HepG2 (cell line): ENCODE measurements at regions not wholly inside any gene's neighbourhood (a gene's known extent, or its start where the extent isn't known, plus 50 kb on each side); places are given as distances from the start of the nearest gene placed in this dataset.

Experiments
- ATAC-seq: fragments of 200-7000 bp; cut with Tn5 transposase; 3 replicates; pipeline ENCODE4 v1.9.1; 2020; ENCODE audit warnings: mild to moderate bottlenecking, moderate library complexity
- BruUV-seq: library from RNA; stranded (reverse); fragments of 400-500 nt; replicated peaks from 2 replicates; lab custom pipeline; 2021; lab: Mats Ljungman, UMichigan
- CTCF ChIA-PET: fragments of 300-600 bp; formaldehyde crosslinking; extraction: SDS; loops from one replicate; lab custom pipeline; 2021; ENCODE audit warnings: low total read pairs, inconsistent platforms, low intra/inter-chr PET ratio; lab: Yijun Ruan, JAX
- POLR2A ChIA-PET: fragments of 350-600 bp; sonication (Branson Sonifier 250); formaldehyde crosslinking; loops from one replicate; lab custom pipeline; 2020; ENCODE audit warnings: antibody characterized with exemption, inconsistent platforms; lab: Yijun Ruan, JAX
- DNase-seq: peaks from one replicate; pipeline ENCODE4 v3.0.0-alpha.2; 2015; ENCODE audit warnings: low spot score
- FAIRE-seq: peaks from 3 replicates; lab custom pipeline; 2011; peaks lifted over from hg19 to GRCh38; lab: Jason Lieb, UNC
- H2AFZ ChIP-seq: one replicate; pipeline ENCODE4 v1.6.1; 2011; ENCODE audit warnings: low read length, inconsistent platforms
- H3K27ac ChIP-seq: fragments of 300-600 bp; 3 replicates; pipeline ENCODE4 v1.8.0; 2011; ENCODE audit warnings: mixed run types, mild to moderate bottlenecking, mixed read lengths, low read length, inconsistent platforms; ENCODE audit not compliant: insufficient read depth; ENCODE audit errors: extremely low read length
- H3K27me3 ChIP-seq, 2 experiments: fragments of 200-600 bp in 1 of 2; 2 replicates in 1 of 2; 3 replicates in 1 of 2; pipeline versions ENCODE4 v1.6.0 to v1.8.0; 2011; ENCODE audit warnings: low read length in 2 of 2, mild to moderate bottlenecking in 2 of 2, moderate library complexity in 2 of 2, inconsistent platforms in 1 of 2; ENCODE audit not compliant: insufficient read depth in 2 of 2, control insufficient read depth in 1 of 2
- H3K36me3 ChIP-seq, 2 experiments: fragments of 200-600 bp in 1 of 2; replicated peaks in 1 of 2; 2 replicates in 1 of 2; 3 replicates in 1 of 2; pipeline versions ENCODE4 v1.5.1 to v1.8.0; 2011; ENCODE audit warnings: low read length in 2 of 2, inconsistent platforms in 1 of 2; ENCODE audit not compliant: insufficient read depth in 2 of 2, control insufficient read depth in 1 of 2
- H3K4me1 ChIP-seq: 2 replicates; pipeline ENCODE4 v1.5.1; 2012; ENCODE audit warnings: low read length, inconsistent platforms; ENCODE audit not compliant: insufficient read depth
- H3K4me2 ChIP-seq: 2 replicates; pipeline ENCODE4 v1.6.0; 2011; ENCODE audit warnings: low read depth, low read length, inconsistent platforms
- H3K4me3 ChIP-seq, 3 experiments: fragments of 200-600 bp in 1 of 3; sonication (generic), shearing (Covaris generic) in 1 of 3; replicated peaks in 1 of 3; 2 replicates each; pipeline ENCODE4 v1.5.1; 2011 to 2016; ENCODE audit warnings: low read length in 3 of 3, inconsistent platforms in 2 of 3, low read depth in 2 of 3, mild to moderate bottlenecking in 2 of 3, control low read depth in 1 of 3, mixed read lengths in 1 of 3; ENCODE audit not compliant: insufficient read depth in 1 of 3
- H3K79me2 ChIP-seq: one replicate; pipeline ENCODE4 v1.6.1; 2011; ENCODE audit warnings: low read length, inconsistent platforms; ENCODE audit not compliant: insufficient read depth
- H3K9ac ChIP-seq: 2 replicates; pipeline ENCODE4 v1.6.0; 2011; ENCODE audit warnings: mild to moderate bottlenecking, low read depth, low read length, inconsistent platforms; ENCODE audit not compliant: insufficient read depth
- H3K9me3 ChIP-seq: 2 replicates; pipeline ENCODE4 v1.5.1; 2012; ENCODE audit warnings: mild to moderate bottlenecking, low read length
- H4K20me1 ChIP-seq: 2 replicates; pipeline ENCODE4 v1.6.0; 2011; ENCODE audit warnings: inconsistent platforms, mild to moderate bottlenecking, low read length, moderate library complexity; ENCODE audit not compliant: insufficient read depth
- PHF8 ChIP-seq: sonication (generic); formaldehyde crosslinking; IDR thresholded peaks from 2 replicates; pipeline ENCODE4 v1.5.0; 2020; ENCODE audit warnings: missing genetic modification reagents
- TAF15 ChIP-seq: fragments of 200-400 bp; formaldehyde crosslinking; IDR thresholded peaks from one replicate; pipeline ENCODE4 v1.6.1; 2018; ENCODE audit warnings: mild to moderate bottlenecking, low read depth, low read length; ENCODE audit not compliant: poor library complexity, severe bottlenecking
- ZBTB8A ChIP-seq: sonication (generic); formaldehyde crosslinking; IDR thresholded peaks from 2 replicates; pipeline ENCODE4 v1.4.0; 2020; ENCODE audit warnings: mild to moderate bottlenecking, low read depth, missing genetic modification reagents, borderline replicate concordance
- ZIK1 ChIP-seq: sonication (generic); formaldehyde crosslinking; IDR thresholded peaks from 2 replicates; pipeline ENCODE4 v1.5.0; 2020; ENCODE audit warnings: mild to moderate bottlenecking, low read depth, missing genetic modification reagents, borderline replicate concordance
- ZNF234 ChIP-seq: sonication (generic); formaldehyde crosslinking; conservative IDR thresholded peaks from 2 replicates; pipeline ENCODE4 v1.5.1; 2020; ENCODE audit warnings: mild to moderate bottlenecking, missing genetic modification reagents
- WGBS: methylation state at CpG from one replicate; pipeline ENCODE4 v1.1.6; 2017; ENCODE audit warnings: low lambda C conversion rate; 5-methylcytosine and 5-hydroxymethylcytosine counted together
- in situ Hi-C: cut with HindIII; loops from 2 replicates; pipeline ENCODE4 v1.10.0; 2017; ENCODE audit warnings: low pct_unique_long_range_greater_than_20kb; ENCODE audit not compliant: extremely low pct_ligation_motif_present
- intact Hi-C: fragments of 100-400 bp; cut with micrococcal nuclease; formaldehyde crosslinking; loops from one replicate; pipeline ENCODE4 v1.10.0; 2022; ENCODE audit not compliant: unreplicated experiment
- TF ChIP-seq, protein P1 (sequence below): IDR thresholded peaks from 2 replicates; pipeline ENCODE4 v1.6.1; 2016; ENCODE audit warnings: low read depth
- TF ChIP-seq, protein P2 (sequence below): fragments of 450-650 bp; IDR thresholded peaks from 2 replicates; pipeline ENCODE4 v1.6.1; 2016
- TF ChIP-seq, protein P3 (sequence below): sonication (generic); formaldehyde crosslinking; IDR thresholded peaks from 2 replicates; pipeline ENCODE4 v1.4.0; 2020; ENCODE audit warnings: missing genetic modification reagents, borderline replicate concordance

DNA sequence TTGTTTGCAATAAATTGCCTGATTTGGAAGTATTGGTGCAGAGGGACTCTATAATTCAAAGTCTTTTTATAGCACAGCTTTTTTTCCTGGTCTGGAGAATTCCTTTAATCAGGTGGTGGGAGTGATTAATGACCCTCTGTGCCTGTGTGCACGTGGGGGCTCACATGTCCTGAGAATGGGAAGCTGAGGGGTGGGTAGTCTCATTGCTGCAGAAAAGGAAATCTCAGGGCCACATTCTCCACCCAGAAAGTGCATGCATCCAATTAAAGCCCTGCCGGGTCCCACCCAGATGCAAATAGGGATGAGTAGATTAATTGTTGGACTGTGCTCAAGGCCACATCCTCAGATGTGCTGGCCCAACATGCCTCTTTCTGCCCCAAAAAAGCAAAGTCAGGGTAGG, 324.7 kb downstream of the CXCL12 start:
- no peak for DNase-seq
- H3K27ac ChIP-seq: no peak overlapping the region
- intact Hi-C loops (no loop called here), in situ Hi-C loops (no loop called here)
- H3K9ac ChIP-seq: no peak overlapping the region
- peaks cover 0 to 28% of the 10 kb centered on the region in 2 experiments; a peak in 2 of 5 replicates for H3K27me3 ChIP-seq
- POLR2A ChIA-PET: no interaction called here
- no peaks in the 10 kb centered on the region for H3K9me3 ChIP-seq
- no peak overlapping the region for H3K4me3 ChIP-seq
- no peaks in the 10 kb centered on the region for H3K36me3 ChIP-seq
- no peak for FAIRE-seq
- H3K4me2 ChIP-seq: no peak overlapping the region
- ATAC-seq: no peak
- no peak overlapping the region for H2AFZ ChIP-seq
- no peaks in the 10 kb centered on the region for H3K79me2 ChIP-seq
- CTCF ChIA-PET: no interaction called here
- TF ChIP-seq PHF8 (no peak), ZNF234 (CRISPR knock-in tag) (no peak), ZBTB8A (CRISPR knock-in tag) (no peak)
- H4K20me1 ChIP-seq: no peaks in the 10 kb centered on the region
- BruUV-seq: no TSS peak
- 5% methylated on average over 2 of the region's 2 CpGs for WGBS
- peaks cover 7% of the 10 kb centered on the region; the same call in 1 of the 2 replicates for H3K4me1 ChIP-seq

DNA sequence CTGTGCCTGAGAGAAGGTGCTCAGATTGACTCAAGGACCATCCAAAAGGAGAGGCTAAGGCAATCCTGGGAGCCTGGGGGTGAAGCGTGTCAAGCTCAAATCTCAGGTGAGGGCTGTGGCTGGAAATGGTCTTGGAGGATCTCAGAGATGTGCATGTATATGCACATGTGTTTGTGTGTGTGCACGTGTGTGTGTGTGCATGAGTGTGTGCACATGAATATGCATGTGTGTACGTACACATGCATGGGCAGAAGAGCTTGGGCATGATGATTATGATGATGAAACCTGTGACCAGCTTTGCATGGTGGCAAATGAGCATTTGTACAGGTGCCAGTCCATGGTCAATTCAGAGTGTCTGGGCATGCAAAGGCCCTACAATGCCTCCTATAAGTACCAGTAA, 326.6 kb downstream of the CXCL12 start:
- no TSS peak for BruUV-seq
- no peak overlapping the region for H3K4me3 ChIP-seq
- intact Hi-C loops (no loop called here), in situ Hi-C loops (no loop called here)
- FAIRE-seq (no peak), DNase-seq (no peak), ATAC-seq (no peak)
- 7% methylated on average over 3 of the region's 3 CpGs for WGBS
- H3K27me3 ChIP-seq: peaks cover 0 to 28% of the 10 kb centered on the region in 2 experiments; a peak in 2 of 5 replicates
- ChIA-PET CTCF (no interaction called here), POLR2A (no interaction called here)
- peaks cover 7% of the 10 kb centered on the region; the same call in 1 of the 2 replicates for H3K4me1 ChIP-seq
- no peak overlapping the region for H3K27ac ChIP-seq
- no peaks in the 10 kb centered on the region for H3K9me3 ChIP-seq
- H2AFZ ChIP-seq: no peak overlapping the region
- no peak overlapping the region for H3K9ac ChIP-seq
- no peak overlapping the region for H3K4me2 ChIP-seq
- no peaks in the 10 kb centered on the region for H3K79me2 ChIP-seq
- H3K36me3 ChIP-seq: no peaks in the 10 kb centered on the region
- H4K20me1 ChIP-seq: no peaks in the 10 kb centered on the region
- TF ChIP-seq, protein P1, sequence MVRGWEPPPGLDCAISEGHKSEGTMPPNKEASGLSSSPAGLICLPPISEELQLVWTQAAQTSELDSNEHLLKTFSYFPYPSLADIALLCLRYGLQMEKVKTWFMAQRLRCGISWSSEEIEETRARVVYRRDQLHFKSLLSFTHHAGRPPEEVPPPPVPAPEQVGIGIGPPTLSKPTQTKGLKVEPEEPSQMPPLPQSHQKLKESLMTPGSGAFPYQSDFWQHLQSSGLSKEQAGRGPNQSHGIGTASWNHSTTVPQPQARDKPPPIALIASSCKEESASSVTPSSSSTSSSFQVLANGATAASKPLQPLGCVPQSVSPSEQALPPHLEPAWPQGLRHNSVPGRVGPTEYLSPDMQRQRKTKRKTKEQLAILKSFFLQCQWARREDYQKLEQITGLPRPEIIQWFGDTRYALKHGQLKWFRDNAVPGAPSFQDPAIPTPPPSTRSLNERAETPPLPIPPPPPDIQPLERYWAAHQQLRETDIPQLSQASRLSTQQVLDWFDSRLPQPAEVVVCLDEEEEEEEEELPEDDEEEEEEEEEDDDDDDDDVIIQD (CRISPR knock-in tag): no peak
- TF ChIP-seq, protein P2, sequence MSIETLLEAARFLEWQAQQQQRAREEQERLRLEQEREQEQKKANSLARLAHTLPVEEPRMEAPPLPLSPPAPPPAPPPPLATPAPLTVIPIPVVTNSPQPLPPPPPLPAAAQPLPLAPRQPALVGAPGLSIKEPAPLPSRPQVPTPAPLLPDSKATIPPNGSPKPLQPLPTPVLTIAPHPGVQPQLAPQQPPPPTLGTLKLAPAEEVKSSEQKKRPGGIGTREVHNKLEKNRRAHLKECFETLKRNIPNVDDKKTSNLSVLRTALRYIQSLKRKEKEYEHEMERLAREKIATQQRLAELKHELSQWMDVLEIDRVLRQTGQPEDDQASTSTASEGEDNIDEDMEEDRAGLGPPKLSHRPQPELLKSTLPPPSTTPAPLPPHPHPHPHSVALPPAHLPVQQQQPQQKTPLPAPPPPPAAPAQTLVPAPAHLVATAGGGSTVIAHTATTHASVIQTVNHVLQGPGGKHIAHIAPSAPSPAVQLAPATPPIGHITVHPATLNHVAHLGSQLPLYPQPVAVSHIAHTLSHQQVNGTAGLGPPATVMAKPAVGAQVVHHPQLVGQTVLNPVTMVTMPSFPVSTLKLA: peak; percentile 97
- TF ChIP-seq, protein P3, sequence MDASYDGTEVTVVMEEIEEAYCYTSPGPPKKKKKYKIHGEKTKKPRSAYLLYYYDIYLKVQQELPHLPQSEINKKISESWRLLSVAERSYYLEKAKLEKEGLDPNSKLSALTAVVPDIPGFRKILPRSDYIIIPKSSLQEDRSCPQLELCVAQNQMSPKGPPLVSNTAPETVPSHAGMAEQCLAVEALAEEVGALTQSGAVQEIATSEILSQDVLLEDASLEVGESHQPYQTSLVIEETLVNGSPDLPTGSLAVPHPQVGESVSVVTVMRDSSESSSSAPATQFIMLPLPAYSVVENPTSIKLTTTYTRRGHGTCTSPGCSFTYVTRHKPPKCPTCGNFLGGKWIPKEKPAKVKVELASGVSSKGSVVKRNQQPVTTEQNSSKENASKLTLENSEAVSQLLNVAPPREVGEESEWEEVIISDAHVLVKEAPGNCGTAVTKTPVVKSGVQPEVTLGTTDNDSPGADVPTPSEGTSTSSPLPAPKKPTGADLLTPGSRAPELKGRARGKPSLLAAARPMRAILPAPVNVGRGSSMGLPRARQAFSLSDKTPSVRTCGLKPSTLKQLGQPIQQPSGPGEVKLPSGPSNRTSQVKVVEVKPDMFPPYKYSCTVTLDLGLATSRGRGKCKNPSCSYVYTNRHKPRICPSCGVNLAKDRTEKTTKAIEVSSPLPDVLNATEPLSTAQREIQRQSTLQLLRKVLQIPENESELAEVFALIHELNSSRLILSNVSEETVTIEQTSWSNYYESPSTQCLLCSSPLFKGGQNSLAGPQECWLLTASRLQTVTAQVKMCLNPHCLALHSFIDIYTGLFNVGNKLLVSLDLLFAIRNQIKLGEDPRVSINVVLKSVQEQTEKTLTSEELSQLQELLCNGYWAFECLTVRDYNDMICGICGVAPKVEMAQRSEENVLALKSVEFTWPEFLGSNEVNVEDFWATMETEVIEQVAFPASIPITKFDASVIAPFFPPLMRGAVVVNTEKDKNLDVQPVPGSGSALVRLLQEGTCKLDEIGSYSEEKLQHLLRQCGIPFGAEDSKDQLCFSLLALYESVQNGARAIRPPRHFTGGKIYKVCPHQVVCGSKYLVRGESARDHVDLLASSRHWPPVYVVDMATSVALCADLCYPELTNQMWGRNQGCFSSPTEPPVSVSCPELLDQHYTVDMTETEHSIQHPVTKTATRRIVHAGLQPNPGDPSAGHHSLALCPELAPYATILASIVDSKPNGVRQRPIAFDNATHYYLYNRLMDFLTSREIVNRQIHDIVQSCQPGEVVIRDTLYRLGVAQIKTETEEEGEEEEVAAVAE (CRISPR knock-in tag): no peak
- no peak for TF ChIP-seq TAF15
- no peak for TF ChIP-seq ZIK1
